HG03175 (cell line): ENCODE measurements at regions not wholly inside any gene's neighbourhood (a gene's known extent, or its start where the extent isn't known, plus 50 kb on each side); places are given as distances from the start of the nearest gene placed in this dataset.
"Not testable (repeated sequence)": the region's sequence is repeated elsewhere in the genome, so short reads cannot be mapped to it uniquely, and the experiment has no call there.

Source experiments
- ATAC-seq: cut with Tn5 transposase; IDR thresholded peaks from one replicate; pipeline ENCODE4 v1.9.1; 2021; ENCODE audit warnings: mild to moderate bottlenecking, moderate library complexity; ENCODE audit not compliant: unreplicated experiment

DNA sequence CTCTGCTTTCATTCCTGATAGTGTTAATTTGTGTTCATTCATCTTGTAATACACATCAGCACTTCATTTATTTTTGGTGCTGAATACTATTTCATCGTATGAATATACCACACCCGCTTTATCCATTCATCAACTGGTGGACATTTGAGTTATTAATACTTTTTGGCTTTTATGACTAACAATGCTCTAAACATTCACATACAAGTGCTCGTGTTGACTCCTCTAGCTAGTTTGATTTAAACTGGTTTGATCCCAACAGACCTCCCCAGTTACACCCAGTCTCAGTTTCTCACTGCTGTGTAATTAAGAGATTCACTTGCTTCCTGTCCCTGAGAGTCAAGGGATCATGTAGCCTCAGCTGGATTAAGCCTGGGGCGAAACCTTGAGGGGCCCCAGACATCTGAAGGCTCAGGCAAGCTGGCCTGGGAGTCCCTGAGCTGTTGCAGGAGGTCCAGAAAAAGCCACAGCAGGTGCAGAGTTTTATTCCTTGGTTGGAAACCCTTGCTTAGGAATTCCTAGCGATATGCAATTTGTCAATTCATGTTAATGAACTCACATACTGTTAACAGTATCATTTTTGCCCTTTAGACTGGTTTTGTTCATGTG is 52.8 kb upstream of the CLDN24 start:
- no peak for ATAC-seq

DNA sequence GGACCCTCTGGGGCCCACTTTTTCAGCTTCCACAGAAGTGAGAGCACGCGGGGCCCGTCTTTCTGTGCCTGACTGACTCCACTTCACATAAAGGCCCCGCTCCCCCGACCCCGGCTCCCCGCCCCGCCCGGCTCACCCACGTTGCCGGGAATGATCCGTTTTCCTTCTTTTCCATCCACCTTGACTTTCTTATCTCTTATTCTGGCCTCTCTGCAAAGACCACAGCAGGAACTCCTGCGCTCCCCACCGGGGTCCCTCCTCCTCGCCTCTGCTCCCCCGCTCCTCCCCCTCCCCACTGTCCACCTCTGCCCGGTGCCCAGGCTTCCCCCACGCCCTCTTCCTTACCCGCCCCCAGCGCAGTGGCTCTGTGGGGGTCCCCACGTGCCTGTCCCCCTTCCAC is 54.2 kb upstream of the CLDN24 start:
- no peak for ATAC-seq

DNA sequence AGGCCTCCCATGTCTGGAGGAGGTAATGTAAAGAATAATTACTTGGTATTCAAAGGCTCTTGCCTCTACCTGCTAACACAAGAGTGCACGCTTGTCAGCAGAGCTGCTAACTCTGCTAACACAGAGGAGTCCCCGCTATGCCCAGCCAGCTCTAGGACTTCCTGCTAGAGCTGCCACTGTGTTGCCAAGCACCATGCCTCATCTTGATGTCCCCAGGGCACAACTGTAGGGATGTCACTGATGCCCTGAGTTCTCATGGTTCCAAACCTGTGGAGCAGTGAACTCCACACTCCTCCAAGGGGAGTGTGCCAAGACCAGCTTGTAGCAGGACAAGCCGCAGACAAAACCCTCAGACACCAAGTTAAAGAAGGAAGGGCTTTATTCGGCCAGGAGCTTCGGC is 55.3 kb upstream of the CLDN24 start:
- no peak for ATAC-seq

DNA sequence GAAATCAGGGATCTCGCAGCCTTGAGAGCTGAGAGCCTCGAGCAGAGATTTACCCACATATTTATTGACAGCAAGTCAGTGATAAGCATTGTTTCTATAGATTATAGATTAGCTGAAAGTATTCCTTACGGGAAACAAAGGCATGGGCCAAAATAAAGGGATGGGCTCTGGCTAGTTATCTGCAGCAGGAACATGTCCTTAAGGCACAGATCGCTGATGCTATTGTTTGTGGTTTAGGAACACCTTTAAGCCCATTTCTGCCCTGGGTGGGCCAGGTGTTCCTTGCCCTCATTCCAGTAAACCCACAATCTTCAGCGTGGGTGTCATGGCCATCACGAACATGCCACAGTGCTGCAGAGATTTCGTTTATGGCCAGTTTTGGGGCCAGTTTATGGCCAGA is 56.1 kb upstream of the CLDN24 start:
- ATAC-seq: not testable (repeated sequence)

DNA sequence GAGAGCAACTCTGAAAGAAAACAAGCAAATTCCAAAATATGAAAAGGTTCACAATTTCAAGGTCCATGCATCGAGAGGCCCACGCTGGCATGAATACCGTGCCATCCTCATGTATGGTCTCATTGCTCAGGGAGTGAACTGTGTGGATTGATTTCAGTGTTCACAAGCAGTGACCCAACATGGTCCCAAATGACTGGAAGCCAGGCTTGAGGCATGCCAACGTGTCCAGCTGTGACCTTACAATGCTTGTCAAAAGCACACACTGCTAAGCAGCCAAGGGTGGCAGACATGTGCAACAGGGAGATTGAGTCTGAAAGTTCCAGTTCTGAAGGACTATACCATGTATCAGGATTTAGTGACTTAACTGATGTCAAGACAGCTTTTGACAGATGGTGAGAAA is 58.7 kb upstream of the CLDN24 start:
- no peak for ATAC-seq

DNA sequence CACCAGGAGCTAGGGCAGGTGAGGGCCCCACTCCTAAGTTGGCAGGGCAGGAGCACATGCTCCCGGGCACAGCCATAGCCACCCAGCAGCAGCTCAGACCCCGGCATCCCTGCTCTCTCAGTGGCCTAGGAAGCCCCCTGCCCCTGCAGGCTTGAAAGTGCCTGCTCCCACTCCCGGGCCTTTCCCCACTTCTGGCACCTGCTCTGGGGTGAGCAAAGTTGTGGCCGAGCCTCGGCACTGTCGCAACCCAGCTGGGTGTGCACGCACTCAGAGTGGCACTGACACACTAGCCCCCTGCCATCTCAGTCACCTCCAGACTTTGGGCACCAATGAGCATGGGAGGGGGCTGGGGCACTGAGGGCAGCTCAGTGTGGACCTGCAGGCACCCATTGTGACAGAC is 60.8 kb upstream of the CDKN2AIP start:
- ATAC-seq: no peak

DNA sequence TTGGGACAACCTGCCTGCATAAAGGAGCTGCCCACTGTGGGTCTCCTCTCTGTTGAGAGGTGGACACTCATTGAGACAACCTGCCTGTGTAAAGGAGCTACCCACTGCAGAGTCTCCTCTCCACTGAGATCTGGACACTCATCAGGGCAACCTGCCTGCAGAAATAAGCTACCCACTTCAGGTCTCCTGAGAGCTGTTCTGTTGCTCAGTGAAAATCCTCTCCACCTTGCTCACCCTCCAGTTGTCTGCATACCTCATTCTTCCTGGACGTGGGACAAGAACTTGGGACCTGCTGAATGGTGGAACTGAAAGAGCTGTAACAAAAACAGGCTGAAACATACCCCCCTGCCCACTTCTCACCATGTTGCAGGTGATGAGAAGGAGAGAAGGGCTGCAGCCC is 59.9 kb upstream of the CDKN2AIP start:
- ATAC-seq: no peak

DNA sequence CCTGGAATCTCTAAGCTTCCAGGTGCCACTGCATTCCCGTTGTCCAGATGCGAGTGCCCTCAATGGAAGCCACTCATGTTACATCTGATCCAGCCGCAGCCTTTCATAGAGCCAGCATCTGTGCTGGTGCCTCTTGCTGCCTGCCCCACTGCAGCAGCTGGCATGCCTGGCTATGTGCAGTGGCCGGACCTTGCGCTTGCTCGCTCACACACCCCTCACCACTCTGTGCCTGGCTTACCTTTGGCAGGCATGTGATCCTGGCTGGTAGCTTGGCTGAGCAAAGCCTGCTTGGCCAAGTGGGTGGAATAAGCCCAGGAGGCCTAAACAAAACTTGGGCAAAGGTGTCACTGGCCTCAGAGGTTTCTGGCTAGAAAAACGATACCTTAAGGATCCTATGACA is 59.5 kb upstream of the CDKN2AIP start:
- no peak for ATAC-seq

DNA sequence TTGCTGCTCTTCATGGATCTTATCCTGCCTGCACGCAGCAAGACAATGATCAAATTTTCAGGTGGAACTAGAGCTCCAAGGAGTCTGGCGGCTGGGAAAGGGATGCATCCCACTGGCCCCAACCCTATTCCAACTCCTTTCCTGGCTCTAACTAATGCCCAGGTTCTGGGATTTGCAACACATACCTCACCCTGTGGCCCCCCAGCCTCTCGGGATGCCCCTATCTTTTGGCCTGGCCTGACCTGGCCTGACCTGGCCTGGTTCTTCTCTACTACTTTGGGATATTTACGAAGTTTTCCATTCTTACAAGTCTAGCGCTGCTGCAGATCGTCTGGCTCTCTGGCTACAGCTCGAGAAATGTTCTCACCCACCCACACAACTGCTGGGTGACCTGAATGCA is 56.4 kb upstream of the CDKN2AIP start:
- ATAC-seq: no peak

DNA sequence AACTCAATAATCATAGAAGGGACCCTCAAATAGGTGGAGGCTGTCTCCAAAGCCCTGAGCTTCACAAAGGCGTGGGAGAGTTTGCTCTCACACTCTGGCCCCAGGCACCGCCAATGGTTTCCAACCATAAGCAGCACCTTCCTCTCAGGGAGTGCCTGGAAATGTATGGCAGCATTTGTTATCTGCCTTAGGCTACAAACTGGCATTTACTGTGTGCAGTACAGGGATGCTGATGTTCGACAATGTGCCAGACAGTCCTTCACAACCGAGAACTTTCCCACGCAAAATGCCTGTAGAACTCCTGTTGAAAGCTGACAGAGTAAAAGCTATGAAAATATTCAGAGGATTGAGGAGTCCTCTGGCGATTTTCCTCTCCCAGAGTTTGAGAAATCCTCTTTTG is 55.7 kb upstream of the CDKN2AIP start:
- ATAC-seq: no peak

DNA sequence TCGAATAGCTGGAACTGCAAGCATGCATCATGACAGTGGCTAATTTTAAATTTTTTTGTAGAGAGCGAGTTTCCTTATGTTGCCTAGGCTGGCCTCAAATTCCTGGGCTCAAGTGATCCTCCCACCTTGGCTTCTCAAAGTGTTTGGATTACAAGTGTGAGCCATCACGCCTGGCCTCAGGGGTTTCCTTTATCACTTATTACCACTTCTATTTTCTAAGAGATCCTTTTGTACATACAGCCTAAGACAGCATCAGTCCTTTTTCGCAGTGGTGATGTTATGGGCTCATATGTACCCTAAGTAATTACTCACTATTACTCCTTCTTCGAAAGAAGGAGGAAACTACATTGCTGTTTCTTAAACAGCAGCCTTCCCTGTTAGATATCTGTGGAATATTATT is 54.1 kb upstream of the CDKN2AIP start:
- ATAC-seq: no peak

DNA sequence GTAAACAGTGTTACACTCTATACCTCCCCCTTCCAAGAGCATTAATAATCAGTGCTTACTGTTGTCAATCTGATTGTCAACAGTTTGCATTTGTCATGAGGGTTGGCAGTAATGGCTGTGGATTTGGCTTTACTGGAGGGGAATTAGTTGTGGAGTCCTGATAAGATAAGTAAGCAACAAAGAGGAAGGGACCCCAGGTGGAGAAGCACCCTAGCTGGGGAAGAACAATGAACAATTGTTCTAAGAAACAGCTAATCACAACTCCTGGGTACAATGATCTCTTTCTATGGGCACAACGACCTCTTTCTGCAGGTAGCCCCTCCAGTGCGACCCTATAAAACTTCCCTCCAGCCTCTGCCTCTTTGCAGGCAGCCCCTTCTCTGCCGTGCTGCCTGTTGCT is 53.2 kb upstream of the CDKN2AIP start:
- no peak for ATAC-seq

DNA sequence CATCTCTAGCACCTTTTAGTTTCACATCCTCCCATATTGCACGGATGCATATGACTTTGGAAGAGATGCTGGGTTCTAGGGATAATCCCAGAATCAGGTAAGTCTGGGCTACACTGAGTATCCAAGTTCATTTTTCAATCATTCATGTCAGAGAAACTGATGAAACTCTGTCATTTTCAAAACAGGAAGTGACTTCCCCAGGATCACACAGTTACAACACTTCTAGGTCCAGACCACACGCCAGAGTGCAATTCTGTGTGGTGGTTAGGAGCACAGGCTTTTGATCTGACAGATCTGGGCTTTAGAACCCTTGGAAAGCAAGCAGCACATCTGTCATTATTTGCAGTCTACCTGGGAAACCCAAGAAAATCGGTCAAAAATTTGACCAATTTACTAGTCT is 52.1 kb upstream of the CDKN2AIP start:
- ATAC-seq: peak; percentile 56

DNA sequence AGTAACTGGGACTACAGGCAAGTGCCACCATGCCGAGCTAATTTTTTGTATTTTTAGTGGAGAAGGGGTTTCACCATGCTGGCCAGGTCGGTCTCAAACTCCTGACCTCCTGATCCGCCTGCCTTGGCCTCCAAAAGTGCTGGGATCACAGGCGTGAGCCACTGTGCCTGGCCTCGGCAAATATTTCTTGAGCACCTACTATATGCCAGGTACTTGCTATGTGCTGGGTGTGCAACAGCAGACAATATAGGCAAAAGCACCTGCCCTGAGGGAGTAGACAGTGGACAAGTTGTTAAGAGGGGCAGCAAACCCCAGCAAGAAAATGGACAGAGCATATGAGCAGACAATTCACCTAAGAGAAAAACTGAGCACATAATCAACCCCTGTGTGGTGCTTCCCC is 51.0 kb upstream of the CDKN2AIP start:
- no peak for ATAC-seq

DNA sequence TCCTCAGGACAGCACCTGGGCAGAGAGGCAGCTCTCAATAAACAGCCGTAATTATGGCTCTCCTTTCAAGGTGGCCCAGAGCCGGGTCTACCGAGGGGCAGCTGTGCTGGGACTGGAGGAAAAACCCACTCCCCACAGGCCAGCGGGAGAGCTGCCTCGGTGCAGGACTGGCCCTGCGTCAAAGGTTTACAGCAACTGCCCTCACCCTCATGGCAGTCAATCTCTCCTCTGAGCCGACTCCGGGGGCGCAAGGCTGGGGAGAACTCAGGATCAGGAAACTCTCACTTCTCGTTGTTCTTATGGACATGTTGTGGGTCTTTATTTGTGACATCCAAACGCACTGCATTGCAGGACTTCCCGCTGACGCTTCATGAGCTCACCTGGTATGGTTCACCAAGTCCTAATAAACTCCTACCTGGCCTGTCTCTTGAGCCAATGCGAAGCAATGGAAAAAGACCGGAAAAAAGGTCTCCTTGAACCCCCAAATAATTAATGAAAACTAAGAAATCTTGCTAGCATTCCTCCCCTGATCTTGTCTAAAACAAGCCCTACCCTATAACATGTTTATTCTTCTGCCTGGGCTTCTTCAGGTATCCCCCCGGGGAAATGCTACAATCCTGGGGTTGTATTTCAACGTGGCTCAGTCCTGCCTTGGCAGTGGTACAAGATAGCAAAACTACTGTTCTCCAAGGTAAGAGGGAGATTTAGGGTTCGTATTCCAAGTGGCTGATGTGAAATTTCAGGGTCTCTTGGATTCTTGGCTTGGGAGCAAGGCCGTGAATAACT is 50.1 kb upstream of the CDKN2AIP start:
- ATAC-seq: no peak
